GM19324 (cell line): ENCODE measurements at regions not wholly inside any gene's neighbourhood (a gene's known extent, or its start where the extent isn't known, plus 50 kb on each side); places are given as distances from the start of the nearest gene placed in this dataset.

Experiments
- ATAC-seq: cut with Tn5 transposase; IDR thresholded peaks from one replicate; pipeline ENCODE4 v1.9.1; 2021; ENCODE audit warnings: mild to moderate bottlenecking, moderate library complexity; ENCODE audit not compliant: unreplicated experiment, low FRiP score

- ATAC-seq, result no peak
These were observed 75.4 kb upstream of the PACRGL start for GRCh38 chr4:20624793-20625374.

- ATAC-seq, result no peak
These were observed 74.8 kb upstream of the PACRGL start for GRCh38 chr4:20625426-20625825.

DNA sequence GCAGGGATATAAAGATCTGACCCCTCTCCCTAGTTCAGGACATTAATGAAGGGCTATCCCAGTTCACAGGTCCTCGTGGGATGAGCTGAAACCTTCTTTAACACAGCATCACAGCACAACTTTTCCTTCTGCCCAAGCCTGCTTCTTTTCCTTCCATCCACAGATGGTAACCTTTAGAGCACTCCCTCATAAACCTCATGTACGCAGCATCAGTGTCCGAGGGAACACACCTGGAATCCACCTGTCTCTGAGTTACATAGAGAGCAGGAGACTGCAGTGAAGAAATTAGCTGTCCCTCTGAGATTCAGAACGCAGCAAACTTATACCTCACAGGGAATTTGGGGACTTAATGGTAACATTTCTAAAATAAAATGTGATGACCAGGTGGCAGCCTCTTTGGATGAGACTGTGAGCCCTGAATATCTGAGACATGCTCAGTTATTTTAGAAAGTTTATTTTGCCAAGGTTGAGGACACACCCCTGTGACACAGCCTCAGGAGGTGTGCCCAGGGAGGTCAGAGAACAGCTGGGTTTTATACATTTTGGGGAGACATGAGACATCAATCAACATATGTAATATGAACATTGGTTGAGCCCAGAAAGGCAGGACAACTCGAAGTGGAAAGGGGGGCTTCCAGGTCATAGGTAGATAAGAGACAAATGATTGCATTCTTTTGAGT lies 73.8 kb upstream of the PACRGL start:
- ATAC-seq, result no peak

DNA sequence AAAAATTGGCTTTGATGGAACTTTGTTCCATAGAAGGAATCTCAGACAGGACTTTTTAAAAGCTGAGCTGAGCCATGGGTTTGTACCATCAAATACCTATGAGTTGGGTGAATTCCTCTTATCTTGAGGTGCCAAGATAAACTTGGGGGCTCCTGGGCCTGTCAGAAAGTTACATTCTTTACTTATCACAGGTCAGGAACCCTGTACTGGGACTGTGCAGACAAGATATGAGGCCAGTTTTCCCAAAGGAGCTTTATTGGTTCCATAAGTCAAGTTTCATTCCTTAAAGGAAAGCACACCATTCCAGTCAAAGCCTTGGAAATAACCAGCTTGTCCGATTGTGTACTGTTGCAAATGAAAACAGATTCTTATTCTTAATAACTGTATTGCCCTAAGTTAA lies 72.4 kb upstream of the PACRGL start:
- no peak for ATAC-seq

GRCh38 chr4:20629186-20630106 lies 70.8 kb upstream of the PACRGL start:
- peak; percentile 46 for ATAC-seq

DNA sequence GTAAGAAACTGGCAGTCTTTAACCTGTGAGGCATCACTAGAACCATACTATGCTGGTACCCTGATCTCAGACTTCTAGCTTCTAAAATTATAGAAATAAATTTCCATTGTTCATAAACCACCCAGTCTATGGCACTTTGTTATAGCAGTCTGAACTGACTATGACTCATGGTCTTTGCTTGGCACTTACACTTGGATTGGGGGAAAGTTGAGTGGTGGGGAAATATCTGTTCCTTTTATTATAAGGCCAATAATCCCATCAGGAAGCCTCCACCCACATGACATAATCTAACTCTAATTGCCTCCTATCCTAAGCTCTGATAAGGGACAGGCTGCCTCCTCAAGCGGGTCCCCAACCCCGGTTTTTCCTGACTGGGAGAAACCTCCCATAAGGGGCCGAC lies 61.4 kb upstream of the PACRGL start:
- no peak for ATAC-seq

DNA sequence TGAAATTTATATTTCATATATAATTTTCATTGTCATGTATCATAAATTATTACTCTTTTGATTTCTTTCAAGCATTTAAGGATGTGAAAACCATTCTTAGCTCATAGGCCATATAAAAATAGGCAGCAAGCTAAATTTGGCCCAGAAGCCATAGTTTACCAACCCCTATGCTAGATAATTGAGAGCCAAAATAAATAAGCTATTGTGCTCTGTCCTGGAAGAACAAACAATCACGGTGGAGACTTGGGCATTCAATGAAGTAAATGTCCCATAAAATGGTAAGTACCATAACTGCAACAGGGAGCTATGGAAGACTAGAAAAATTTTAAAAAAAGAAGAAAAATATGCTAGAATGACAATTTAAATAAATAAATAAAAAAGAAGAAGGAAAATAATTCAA lies 60.9 kb upstream of the PACRGL start:
- no peak for ATAC-seq

DNA sequence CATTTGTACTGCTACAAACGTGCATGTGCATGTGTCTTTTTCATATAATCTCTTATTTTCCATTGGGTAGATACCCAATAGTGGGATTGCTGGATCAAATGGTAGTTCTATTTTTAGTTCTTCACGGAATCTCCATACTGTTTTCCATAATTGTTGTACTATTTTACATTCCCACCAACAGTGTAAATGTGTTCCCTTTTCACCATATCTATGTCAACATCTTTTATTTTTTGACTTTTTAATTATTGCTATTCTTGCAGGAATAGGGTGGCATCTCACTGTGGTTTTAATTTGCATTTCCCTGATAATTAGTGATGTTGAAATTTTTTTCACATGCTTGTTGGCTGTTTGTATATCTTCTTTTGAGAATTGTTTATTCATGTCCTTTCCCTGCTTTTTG lies 59.3 kb upstream of the PACRGL start:
- ATAC-seq, result no peak

DNA sequence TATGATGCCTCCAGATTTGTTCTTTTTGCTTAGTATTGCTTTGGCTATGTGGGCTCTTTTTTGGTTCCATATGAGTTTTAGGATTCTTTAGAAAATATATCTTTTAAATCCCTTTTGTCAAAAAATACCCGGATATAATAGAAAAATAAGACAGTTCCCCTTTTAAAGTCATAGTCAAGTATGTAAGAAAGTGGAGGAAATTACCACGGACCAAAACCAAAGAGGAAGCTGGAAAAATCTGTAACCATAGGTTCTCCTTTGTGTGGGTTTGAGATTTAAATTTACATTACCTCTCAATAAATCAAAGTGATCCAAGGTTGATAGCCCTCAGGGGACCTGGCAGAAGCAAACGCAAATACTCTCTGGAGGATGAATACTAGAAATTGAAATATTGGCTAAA lies 58.3 kb upstream of the PACRGL start:
- no peak for ATAC-seq

DNA sequence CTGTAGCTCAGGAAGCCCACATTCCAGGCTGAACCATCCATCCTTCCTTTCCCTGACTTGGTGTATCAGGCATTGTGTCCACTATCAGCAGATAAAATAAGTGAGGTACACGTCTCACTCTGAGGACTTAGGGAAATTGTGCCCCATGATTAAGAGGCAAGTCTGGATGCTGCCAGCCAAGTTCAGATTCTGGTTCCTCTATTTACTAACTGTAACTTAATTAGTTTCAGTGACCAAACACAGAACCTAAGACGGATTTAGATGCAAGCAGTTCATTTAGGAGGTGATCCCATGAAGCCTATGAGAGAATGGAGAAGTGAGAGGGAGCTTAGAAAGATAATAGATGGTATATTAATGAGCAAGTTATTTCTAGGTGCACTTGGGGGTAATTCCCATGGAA lies 56.6 kb upstream of the PACRGL start:
- ATAC-seq, result no peak

DNA sequence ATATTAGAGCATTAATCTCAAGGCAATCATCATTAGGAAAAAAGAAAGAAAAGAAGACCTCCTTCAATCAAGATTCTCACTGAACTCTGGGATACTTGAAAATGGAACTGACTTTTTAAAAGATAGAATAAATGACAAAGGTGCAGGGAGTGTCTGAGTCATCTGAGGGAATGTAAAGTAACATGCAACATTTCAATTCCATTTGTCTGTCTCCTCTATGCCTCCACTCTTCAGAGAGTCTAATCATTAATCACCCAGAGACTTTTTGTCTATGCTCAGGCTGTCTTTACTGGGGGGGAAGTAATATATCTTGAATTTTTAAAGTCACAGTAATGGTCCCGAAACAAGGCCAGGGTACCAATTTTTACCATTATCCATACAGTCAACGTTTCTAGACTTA lies 55.0 kb upstream of the PACRGL start:
- ATAC-seq, result no peak

- no peak for ATAC-seq
These were observed 54.0 kb upstream of the PACRGL start for GRCh38 chr4:20646287-20646686.
